Tibial artery (tissue), 4 donors: ENCODE measurements at regions not wholly inside any gene's neighbourhood (a gene's known extent, or its start where the extent isn't known, plus 50 kb on each side); places are given as distances from the start of the nearest gene placed in this dataset.

Experiments
- DNase-seq, 2 donors: peaks; one replicate each; pipeline ENCODE4 v3.0.0-alpha.2; 2019
- H3K27ac ChIP-seq, 2 donors: fragments of 200-600 bp; sonication (generic) in 1 of 2; 1 replicate in 1 of 2; 2 replicates in 1 of 2; pipeline ENCODE4 v1.5.1; 2018 to 2019; ENCODE audit warnings: mild to moderate bottlenecking in 1 of 2
- H3K27me3 ChIP-seq, 2 donors: fragments of 200-600 bp; sonication (generic) in 1 of 2; one replicate each; pipeline versions ENCODE4 v1.5.1 to v1.6.0; 2016 to 2019
- H3K36me3 ChIP-seq, 3 donors: fragments of 200-600 bp; sonication (generic) in 2 of 3; one replicate each; pipeline ENCODE4 v1.5.1; 2016 to 2019; ENCODE audit warnings: mild to moderate bottlenecking in 2 of 3
- H3K4me1 ChIP-seq, 4 donors: fragments of 200-600 bp; sonication (generic) in 2 of 4; 1 replicate in 3 of 4; 2 replicates in 1 of 4; pipeline ENCODE4 v1.5.1; 2016 to 2019
- H3K4me3 ChIP-seq, 2 donors: fragments of 200-600 bp; sonication (generic) in 1 of 2; 1 replicate in 1 of 2; 2 replicates in 1 of 2; pipeline ENCODE4 v1.5.1; 2018 to 2019; ENCODE audit warnings: mild to moderate bottlenecking in 2 of 2
- H3K9me3 ChIP-seq, 3 donors: fragments of 200-600 bp; sonication (generic) in 1 of 3; one replicate each; pipeline ENCODE4 v1.5.1; 2016 to 2019
- CTCF ChIP-seq, 2 experiments: fragments of 200-600 bp in 1 of 2; fragments of 450-650 bp in 1 of 2; IDR thresholded peaks; one replicate each; pipeline ENCODE4 v1.5.1; 2017 to 2019; ENCODE audit warnings: antibody characterized with exemption in 2 of 2, mild to moderate bottlenecking in 1 of 2, moderate library complexity in 1 of 2
- intact Hi-C: fragments of 100-400 bp; cut with DNase I; formaldehyde crosslinking; loops from one replicate; pipeline ENCODE4 v1.15.0; 2023; ENCODE audit warnings: low total_unique reads

- no peak for DNase-seq
- Histone ChIP-seq H3K27ac (no peak overlapping the region), H3K4me1 (no peaks in the 10 kb centered on the region), H3K36me3 (no peaks in the 10 kb centered on the region), H3K27me3 (no peaks in the 10 kb centered on the region), H3K4me3 (no peak overlapping the region), H3K9me3 (no peaks in the 10 kb centered on the region)
- intact Hi-C loops, result no loop called here
- no peak for TF ChIP-seq CTCF (IDR thresholded peaks at IDR 0.05)
Observed at GRCh38 chr19:28309070-28309469, 903.9 kb downstream of the UQCRFS1 start.

- no peaks in the 10 kb centered on the region for H3K36me3 ChIP-seq
- DNase-seq, result no peak
- intact Hi-C loops, result no loop called here
- H3K9me3 ChIP-seq, result no peaks in the 10 kb centered on the region
- H3K4me1 ChIP-seq, result no peaks in the 10 kb centered on the region
- no peaks in the 10 kb centered on the region for H3K27me3 ChIP-seq
- H3K4me3 ChIP-seq, result no peak overlapping the region
- H3K27ac ChIP-seq, result no peak overlapping the region
- no peak for TF ChIP-seq CTCF (IDR thresholded peaks at IDR 0.05)
Observed at GRCh38 chr19:28307963-28308362, 905.0 kb downstream of the UQCRFS1 start.

- no peak for DNase-seq
- Histone ChIP-seq H3K4me1 (no peaks in the 10 kb centered on the region), H3K9me3 (no peaks in the 10 kb centered on the region), H3K27ac (no peak overlapping the region), H3K36me3 (no peaks in the 10 kb centered on the region), H3K27me3 (no peaks in the 10 kb centered on the region), H3K4me3 (no peak overlapping the region)
- intact Hi-C loops, result no loop called here
- no peak for TF ChIP-seq CTCF (IDR thresholded peaks at IDR 0.05)
Observed at GRCh38 chr19:28307487-28307886, 905.5 kb downstream of the UQCRFS1 start.

GRCh38 chr19:28305513-28305912, 907.4 kb downstream of the UQCRFS1 start:
- no peak for DNase-seq
- Histone ChIP-seq H3K4me1 (no peaks in the 10 kb centered on the region), H3K27ac (no peak overlapping the region), H3K4me3 (no peak overlapping the region), H3K36me3 (no peaks in the 10 kb centered on the region), H3K27me3 (no peaks in the 10 kb centered on the region), H3K9me3 (no peaks in the 10 kb centered on the region)
- no peak for TF ChIP-seq CTCF (IDR thresholded peaks at IDR 0.05)
- intact Hi-C loops, result no loop called here

GRCh38 chr19:28303502-28303901, 909.4 kb downstream of the UQCRFS1 start:
- Histone ChIP-seq H3K9me3 (no peaks in the 10 kb centered on the region), H3K36me3 (no peaks in the 10 kb centered on the region), H3K4me3 (no peak overlapping the region), H3K27ac (no peak overlapping the region), H3K4me1 (no peaks in the 10 kb centered on the region), H3K27me3 (no peaks in the 10 kb centered on the region)
- no peak for DNase-seq
- no peak for TF ChIP-seq CTCF (IDR thresholded peaks at IDR 0.05)
- intact Hi-C loops, result no loop called here

- intact Hi-C loops, result no loop called here
- DNase-seq, result no peak
- TF ChIP-seq CTCF (IDR thresholded peaks at IDR 0.05), result no peak
- Histone ChIP-seq H3K4me3 (no peak overlapping the region), H3K27me3 (no peaks in the 10 kb centered on the region), H3K27ac (no peak overlapping the region), H3K4me1 (no peaks in the 10 kb centered on the region), H3K9me3 (no peaks in the 10 kb centered on the region), H3K36me3 (no peaks in the 10 kb centered on the region)
Observed at GRCh38 chr19:28301961-28302360, 911.0 kb downstream of the UQCRFS1 start.
